HEK293 (cell line): ENCODE measurements at regions not wholly inside any gene's neighbourhood (a gene's known extent, or its start where the extent isn't known, plus 50 kb on each side); places are given as distances from the start of the nearest gene placed in this dataset.

Experiments used
- CTCF ChIA-PET: fragments of 350-600 bp; formaldehyde crosslinking; extraction: SDS; loops from one replicate; lab custom pipeline; 2021; ENCODE audit warnings: antibody characterized with exemption; lab: Yijun Ruan, JAX
- POLR2A ChIA-PET: fragments of 300-600 bp; formaldehyde crosslinking; extraction: SDS; loops from one replicate; lab custom pipeline; 2020; ENCODE audit warnings: antibody characterized with exemption, inconsistent platforms; lab: Yijun Ruan, JAX
- H3K27ac ChIP-seq: fragments of 200-500 bp; sonication (Bioruptor generic); 2 replicates; pipeline ENCODE4 v1.5.1; 2014; ENCODE audit warnings: low read depth, low read length, control low read depth, inconsistent platforms; ENCODE audit errors: extremely low read depth
- H3K36me3 ChIP-seq, 2 experiments: fragments of 200-500 bp in 1 of 2; sonication (Bioruptor generic) in 1 of 2; 1 replicate in 1 of 2; 2 replicates in 1 of 2; pipeline ENCODE4 v1.5.1; 2014 to 2017; ENCODE audit warnings: inconsistent platforms in 2 of 2, low read length in 2 of 2; ENCODE audit not compliant: control insufficient read depth in 2 of 2, insufficient read depth in 1 of 2
- H3K4me1 ChIP-seq: fragments of 200-500 bp; sonication (Bioruptor generic); 2 replicates; pipeline ENCODE4 v1.5.1; 2014; ENCODE audit warnings: mild to moderate bottlenecking, low read length, inconsistent platforms; ENCODE audit not compliant: control insufficient read depth, insufficient read depth
- H3K4me3 ChIP-seq: 2 replicates; pipeline ENCODE4 v1.5.1; 2011; ENCODE audit warnings: low read depth, mild to moderate bottlenecking, control low read depth, low read length, moderate library complexity
- H3K9me3 ChIP-seq: fragments of 200-500 bp; sonication (Bioruptor generic); 2 replicates; pipeline ENCODE4 v1.5.1; 2014; ENCODE audit warnings: low read depth, low read length, inconsistent platforms; ENCODE audit not compliant: control insufficient read depth, insufficient read depth
- GLI2 ChIP-seq: fragments of 450-650 bp; formaldehyde crosslinking; IDR thresholded peaks from 2 replicates; pipeline ENCODE4; 2017; ENCODE audit warnings: missing biosample characterization, missing genetic modification characterization, low read depth, borderline replicate concordance
- GLIS2 ChIP-seq: fragments of 450-650 bp; formaldehyde crosslinking; IDR thresholded peaks from 2 replicates; pipeline ENCODE4 v1.5.1; 2016; ENCODE audit warnings: missing biosample characterization, missing genetic modification characterization
- IKZF3 ChIP-seq: fragments of 450-650 bp; IDR thresholded peaks from 2 replicates; pipeline ENCODE4 v1.5.0; 2018; ENCODE audit warnings: missing biosample characterization, mild to moderate bottlenecking, missing genetic modification characterization, moderate library complexity
- SCRT1 ChIP-seq: fragments of 450-650 bp; formaldehyde crosslinking; IDR thresholded peaks from 2 replicates; pipeline ENCODE4 v1.5.1; 2016; ENCODE audit warnings: missing biosample characterization, missing genetic modification characterization, borderline replicate concordance
- SCRT2 ChIP-seq: fragments of 450-650 bp; formaldehyde crosslinking; IDR thresholded peaks from 2 replicates; pipeline ENCODE4 v1.5.1; 2016; ENCODE audit warnings: missing biosample characterization, missing genetic modification characterization
- SETDB1 ChIP-seq: IDR thresholded peaks from one replicate; pipeline ENCODE4 v1.6.1; 2017; ENCODE audit warnings: mild to moderate bottlenecking, low read length, moderate library complexity, mixed read lengths; ENCODE audit not compliant: insufficient read length
- TCF7L2 ChIP-seq: IDR thresholded peaks from 2 replicates; pipeline ENCODE4 v1.6.1; 2011; ENCODE audit warnings: low read depth, mild to moderate bottlenecking, inconsistent platforms, low read length, moderate library complexity, borderline replicate concordance
- TRIM28 ChIP-seq: IDR thresholded peaks from 2 replicates; pipeline ENCODE4 v1.6.1; 2011; ENCODE audit warnings: low read length, control low read depth, borderline replicate concordance
- ZFHX2 ChIP-seq: fragments of 450-650 bp; formaldehyde crosslinking; conservative IDR thresholded peaks from 2 replicates; pipeline ENCODE4 v1.5.1; 2016; ENCODE audit warnings: missing biosample characterization, missing genetic modification characterization
- ZNF121 ChIP-seq: fragments of 450-650 bp; formaldehyde crosslinking; IDR thresholded peaks from 2 replicates; pipeline ENCODE4 v1.5.1; 2016; ENCODE audit warnings: missing biosample characterization, missing genetic modification characterization
- ZNF266 ChIP-seq: fragments of 450-650 bp; formaldehyde crosslinking; IDR thresholded peaks from 2 replicates; pipeline ENCODE4 v1.5.1; 2016; ENCODE audit warnings: missing biosample characterization, missing genetic modification characterization, low read depth
- ZNF274 ChIP-seq, 2 experiments: fragments of 200-500 bp in 1 of 2; fragments of 450-650 bp in 1 of 2; sonication (Bioruptor generic) in 1 of 2; formaldehyde crosslinking in 1 of 2; IDR thresholded peaks; 2 replicates each; pipeline versions ENCODE4 v1.5.1 to v1.6.1; 2014 to 2016; ENCODE audit warnings: borderline replicate concordance in 1 of 2, inconsistent platforms in 1 of 2, low read length in 1 of 2, missing biosample characterization in 1 of 2, missing genetic modification characterization in 1 of 2
- ZNF302 ChIP-seq: fragments of 450-650 bp; formaldehyde crosslinking; IDR thresholded peaks from 2 replicates; pipeline ENCODE4 v1.5.1; 2016; ENCODE audit warnings: missing biosample characterization, missing genetic modification characterization, low read depth
- ZNF311 ChIP-seq: fragments of 450-650 bp; formaldehyde crosslinking; IDR thresholded peaks from 2 replicates; pipeline ENCODE4 v1.5.1; 2017; ENCODE audit warnings: missing biosample characterization, missing genetic modification characterization, borderline replicate concordance
- ZNF398 ChIP-seq: fragments of 450-650 bp; formaldehyde crosslinking; IDR thresholded peaks from 2 replicates; pipeline ENCODE4 v1.5.1; 2017; ENCODE audit warnings: missing biosample characterization, missing genetic modification characterization
- ZNF416 ChIP-seq: fragments of 450-650 bp; formaldehyde crosslinking; IDR thresholded peaks from 2 replicates; pipeline ENCODE4 v1.5.1; 2016; ENCODE audit warnings: missing biosample characterization, missing genetic modification characterization
- ZNF555 ChIP-seq: fragments of 450-650 bp; formaldehyde crosslinking; conservative IDR thresholded peaks from 2 replicates; pipeline ENCODE4 v1.5.1; 2017; ENCODE audit warnings: missing biosample characterization, mild to moderate bottlenecking, missing genetic modification characterization, inconsistent platforms
- ZNF610 ChIP-seq: fragments of 450-650 bp; formaldehyde crosslinking; IDR thresholded peaks from 2 replicates; pipeline ENCODE4 v1.5.1; 2016; ENCODE audit warnings: missing biosample characterization, missing genetic modification characterization, borderline replicate concordance
- ZNF621 ChIP-seq: fragments of 450-650 bp; formaldehyde crosslinking; IDR thresholded peaks from 2 replicates; pipeline ENCODE4 v1.5.1; 2017; ENCODE audit warnings: missing biosample characterization, missing genetic modification characterization
- ZNF629 ChIP-seq: fragments of 450-650 bp; formaldehyde crosslinking; IDR thresholded peaks from 2 replicates; pipeline ENCODE4 v1.5.1; 2017; ENCODE audit warnings: missing biosample characterization, missing genetic modification characterization
- ZNF664 ChIP-seq: fragments of 450-650 bp; formaldehyde crosslinking; IDR thresholded peaks from 2 replicates; pipeline ENCODE4 v1.5.1; 2016; ENCODE audit warnings: missing biosample characterization, missing genetic modification characterization
- ZNF791 ChIP-seq: fragments of 450-650 bp; formaldehyde crosslinking; IDR thresholded peaks from 2 replicates; pipeline ENCODE4 v1.5.1; 2016; ENCODE audit warnings: missing biosample characterization, missing genetic modification characterization
- ZSCAN18 ChIP-seq: fragments of 450-650 bp; formaldehyde crosslinking; IDR thresholded peaks from 2 replicates; pipeline ENCODE4 v1.5.1; 2016; ENCODE audit warnings: missing biosample characterization, missing genetic modification characterization
- ZSCAN30 ChIP-seq: fragments of 450-650 bp; IDR thresholded peaks from 2 replicates; pipeline ENCODE4 v1.5.1; 2018; ENCODE audit warnings: missing biosample characterization, mild to moderate bottlenecking, missing genetic modification characterization, moderate library complexity

- no peak for TF ChIP-seq ZNF664 (tag by site-specific recombination)
- no peak for TF ChIP-seq ZFHX2
- TF ChIP-seq ZSCAN30 (tag by site-specific recombination): no peak
- no peak for TF ChIP-seq ZNF311 (tag by site-specific recombination)
These were observed 584.5 kb upstream of the CCDC54 start (continued) for GRCh38 chr3:106792716-106793115.

- H3K36me3 ChIP-seq: no peaks in the 10 kb centered on the region
- no peak overlapping the region for H3K27ac ChIP-seq
- POLR2A ChIA-PET: no interaction called here
- no peak for TF ChIP-seq SCRT1
- TF ChIP-seq ZNF398 (tag by site-specific recombination): no peak
- no peak for TF ChIP-seq ZNF555
- no peak for TF ChIP-seq ZNF121 (tag by site-specific recombination)
- TF ChIP-seq TCF7L2: no peak
- no peak for TF ChIP-seq ZNF274 (IDR thresholded peaks at IDR 0.05; ENCODE audit: low read length)
- TF ChIP-seq ZNF274 (tag by site-specific recombination; IDR thresholded peaks at IDR 0.05; ENCODE audit: borderline replicate concordance): no peak
- TF ChIP-seq TRIM28: no peak
- no peak for TF ChIP-seq IKZF3
- TF ChIP-seq SETDB1: no peak
- TF ChIP-seq ZSCAN18 (tag by site-specific recombination): no peak
- no peak for TF ChIP-seq ZNF610 (tag by site-specific recombination)
- TF ChIP-seq, all 188 proteins: peak for 0
- Histone ChIP-seq H3K4me3 (no peak overlapping the region), H3K4me1 (no peaks in the 10 kb centered on the region), H3K9me3 (no peaks in the 10 kb centered on the region)
- CTCF ChIA-PET: no interaction called here
These were observed 582.8 kb upstream of the CCDC54 start for GRCh38 chr3:106794442-106794841.

- Histone ChIP-seq H3K4me1 (no peaks in the 10 kb centered on the region), H3K36me3 (no peaks in the 10 kb centered on the region), H3K4me3 (no peak overlapping the region), H3K27ac (no peak overlapping the region), H3K9me3 (no peaks in the 10 kb centered on the region)
- POLR2A ChIA-PET: no interaction called here
- CTCF ChIA-PET: no interaction called here
- TF ChIP-seq ZNF416 (tag by site-specific recombination) (no peak), ZNF791 (tag by site-specific recombination) (no peak), SCRT2 (tag by site-specific recombination) (no peak), GLIS2 (tag by site-specific recombination) (no peak), ZNF266 (tag by site-specific recombination) (no peak), GLI2 (tag by site-specific recombination) (no peak), ZNF629 (tag by site-specific recombination) (no peak), ZNF621 (tag by site-specific recombination) (no peak), ZNF302 (tag by site-specific recombination) (no peak)
These were observed 581.7 kb upstream of the CCDC54 start for GRCh38 chr3:106795553-106795952.
